Islet of Langerhans (tissue), 1 donor: ENCODE measurements at regions not wholly inside any gene's neighbourhood (a gene's known extent, or its start where the extent isn't known, plus 50 kb on each side); places are given as distances from the start of the nearest gene placed in this dataset.

ENCODE experiments used
- FAIRE-seq: peaks from one replicate; lab custom pipeline; 2011; peaks lifted over from hg19 to GRCh38; lab: Jason Lieb, UNC

GRCh38 chr3:107428051-107428858 is 51.0 kb downstream of the CCDC54 start:
- no peak for FAIRE-seq

- FAIRE-seq = no peak
Measured at GRCh38 chr3:107429320-107430181, 52.3 kb downstream of the CCDC54 start.

- FAIRE-seq = no peak
Measured at GRCh38 chr3:107430214-107430995, 53.2 kb downstream of the CCDC54 start.

DNA sequence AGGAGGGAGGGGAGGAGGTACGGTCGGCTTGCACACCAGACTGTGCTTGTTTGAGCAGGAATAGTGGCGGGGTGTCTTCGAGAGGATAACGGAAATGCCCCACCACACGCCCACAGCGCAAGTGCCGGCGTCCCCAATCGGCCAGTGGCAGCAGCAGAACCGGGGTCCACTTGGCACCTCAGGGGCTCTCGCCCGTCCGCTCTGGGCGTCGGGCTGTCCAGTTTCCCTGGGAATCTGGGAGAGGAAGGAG is 53.7 kb downstream of the CCDC54 start:
- no peak for FAIRE-seq

DNA sequence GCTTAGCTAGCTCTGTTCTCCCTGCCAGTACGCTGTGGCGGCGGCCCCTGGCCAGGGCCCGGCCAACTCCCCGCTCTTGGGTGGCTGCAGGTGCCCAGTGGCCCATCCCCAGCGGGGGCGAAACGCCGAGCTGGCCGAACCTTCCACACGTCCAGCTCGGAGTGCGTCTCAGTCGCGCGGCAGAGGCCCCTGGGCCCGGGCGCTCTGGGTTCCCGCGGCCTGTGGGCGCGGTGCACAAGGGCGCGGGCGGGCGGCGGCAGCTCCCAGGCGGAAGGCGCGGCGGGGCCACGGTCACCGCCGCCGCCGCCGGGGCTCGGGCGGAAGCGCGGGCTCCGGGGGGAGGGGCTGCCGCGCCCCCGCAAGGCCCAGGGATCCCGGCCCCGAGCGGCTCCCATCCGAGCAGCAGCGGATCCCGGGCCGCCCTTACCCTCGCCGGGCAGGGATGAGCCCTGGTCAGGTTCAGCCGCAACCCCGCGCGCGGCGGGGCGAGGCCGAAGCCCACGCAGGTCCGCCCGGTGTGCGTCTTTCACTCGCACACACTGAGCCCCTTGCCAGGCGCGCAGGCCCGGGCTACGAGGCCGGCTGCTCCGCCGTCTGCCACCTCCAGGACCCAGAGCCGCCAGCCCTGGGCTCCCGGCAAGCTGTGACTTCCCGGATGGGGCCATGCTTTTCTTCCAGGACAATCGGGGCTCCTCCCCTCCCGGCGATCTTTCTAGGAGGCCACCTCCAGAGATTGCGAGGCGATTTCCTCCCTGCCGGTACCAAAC is 54.2 kb downstream of the CCDC54 start:
- no peak for FAIRE-seq

- FAIRE-seq = peak; percentile 88
Measured at GRCh38 chr3:107432013-107432515, 54.8 kb downstream of the CCDC54 start.

- peak; percentile 94 for FAIRE-seq
Measured at GRCh38 chr3:107432646-107433045, 55.4 kb downstream of the CCDC54 start.

DNA sequence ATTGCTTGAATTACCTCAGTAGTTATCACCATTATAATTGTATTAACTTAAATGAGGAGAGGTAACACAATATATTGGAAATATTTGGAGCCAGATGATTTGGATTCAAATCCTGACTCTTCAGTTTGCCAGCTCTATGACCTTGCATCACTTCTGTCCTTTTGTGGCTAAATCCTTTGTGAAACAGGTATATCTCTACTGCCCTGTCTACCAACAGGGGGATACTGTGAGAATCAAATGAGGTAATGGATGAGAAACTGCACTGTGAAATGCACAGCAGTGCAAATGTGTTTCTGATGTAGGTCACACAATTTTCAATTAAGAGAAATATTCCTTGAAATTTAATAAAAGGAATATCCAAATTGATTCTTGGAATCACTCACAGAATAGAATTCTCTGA is 58.8 kb downstream of the CCDC54 start:
- FAIRE-seq = no peak

DNA sequence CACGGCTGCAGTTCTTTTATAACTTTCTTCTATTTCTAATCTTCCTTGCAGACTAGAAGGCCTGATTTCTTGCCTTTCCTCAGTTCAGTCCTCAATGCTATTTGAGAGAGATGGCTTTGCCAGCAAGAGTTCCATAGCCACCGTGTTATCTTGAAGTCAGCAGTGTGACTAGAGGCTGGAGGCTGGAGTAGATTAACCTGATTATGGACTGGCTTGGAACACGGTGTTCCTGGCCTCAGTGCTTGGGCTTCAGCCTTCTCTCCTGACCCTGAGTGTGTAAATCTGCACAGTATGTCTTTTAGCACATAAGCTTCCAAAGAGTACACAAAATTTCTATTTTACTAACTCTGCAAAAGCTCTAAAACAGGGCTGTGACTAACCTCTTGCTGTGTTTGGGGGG is 61.4 kb downstream of the CCDC54 start:
- no peak for FAIRE-seq

- no peak for FAIRE-seq
Measured at GRCh38 chr3:107441617-107442016, 64.4 kb downstream of the CCDC54 start.

DNA sequence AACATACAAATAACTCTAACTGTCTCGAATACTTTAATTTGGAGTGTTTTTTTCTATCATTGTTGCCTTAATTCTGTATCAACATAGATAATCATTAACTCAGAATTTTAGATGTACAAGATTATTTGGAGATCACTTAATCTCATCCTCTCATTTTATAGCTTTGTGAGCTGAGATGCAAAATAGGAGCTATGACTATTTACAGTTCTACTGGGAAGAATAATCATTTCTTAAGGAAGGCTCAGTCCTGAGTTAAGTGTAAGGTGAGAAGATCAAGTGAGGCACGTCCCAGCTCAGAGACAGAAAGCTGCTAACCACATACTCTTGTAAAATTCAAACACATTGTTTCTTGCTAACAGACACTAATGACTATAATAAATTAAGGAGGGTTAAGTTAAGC is 66.2 kb downstream of the CCDC54 start:
- no peak for FAIRE-seq

DNA sequence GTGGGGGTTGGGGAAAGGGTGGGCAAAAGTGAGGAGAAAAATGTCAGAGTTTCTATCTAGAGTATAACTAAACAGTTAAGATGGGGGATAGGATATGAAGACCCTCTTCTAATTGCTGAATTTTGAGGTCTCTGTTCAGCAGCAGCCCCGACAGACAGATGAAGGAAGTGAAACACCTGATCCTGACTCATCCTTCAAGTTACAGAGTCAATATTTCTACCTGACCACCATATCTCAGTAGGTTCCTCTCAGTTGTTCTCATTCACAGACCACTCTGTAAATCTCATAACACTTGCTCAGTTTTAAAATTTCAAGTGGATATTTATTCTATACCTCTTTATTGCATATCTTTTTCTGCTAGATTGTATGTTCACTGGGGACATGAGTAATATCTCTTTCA is 69.5 kb downstream of the CCDC54 start:
- no peak for FAIRE-seq

DNA sequence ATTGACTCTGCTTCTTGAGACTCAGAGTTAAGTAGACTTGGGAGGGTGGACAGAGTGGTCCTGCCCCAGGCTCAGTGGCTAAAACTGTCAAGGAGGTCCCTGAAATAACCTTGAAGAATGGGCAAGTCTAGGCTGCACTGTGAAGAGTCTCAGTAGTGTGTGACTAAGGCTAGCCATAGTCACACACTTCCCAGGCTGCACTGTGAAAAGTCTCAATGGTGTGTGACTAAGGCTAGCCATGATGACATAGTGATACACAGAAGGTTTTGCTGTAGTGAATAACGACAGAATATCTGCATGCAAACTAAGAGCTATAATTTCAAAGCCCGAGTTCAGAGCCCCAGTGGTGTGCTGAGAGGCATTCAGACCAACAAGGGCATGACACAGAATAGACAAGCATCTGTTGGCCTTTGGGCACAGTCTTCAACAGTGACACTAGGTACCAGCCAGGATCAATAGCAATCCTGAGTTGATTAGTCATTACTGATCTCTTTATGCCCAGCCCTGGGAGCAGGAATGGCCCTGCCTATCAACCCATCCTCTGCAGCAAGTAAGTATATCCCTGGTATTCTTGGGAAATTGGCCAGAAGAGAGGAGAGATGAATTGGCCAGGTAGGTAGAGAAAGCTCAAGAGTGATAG is 72.4 kb upstream of the BBX start:
- no peak for FAIRE-seq

GRCh38 chr3:107452436-107452835 is 70.3 kb upstream of the BBX start:
- no peak for FAIRE-seq

DNA sequence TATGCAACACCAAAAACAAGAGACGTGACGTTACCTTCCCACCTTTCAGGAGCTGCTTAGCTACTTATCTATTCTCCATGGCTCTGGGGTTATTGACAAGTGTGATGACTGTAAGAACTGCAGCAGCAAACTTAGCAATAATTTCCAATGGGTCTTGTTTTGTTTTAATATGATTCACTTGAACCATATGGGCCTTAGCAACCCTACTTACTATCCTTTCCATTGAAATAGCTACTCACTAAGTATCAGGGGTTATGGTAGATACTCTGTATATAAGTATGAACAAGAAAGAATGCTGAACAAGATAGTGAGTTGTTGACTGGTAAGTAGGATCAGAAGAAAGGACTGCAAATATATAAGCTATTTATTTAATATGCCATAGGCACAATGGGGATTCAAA is 69.3 kb upstream of the BBX start:
- FAIRE-seq = no peak

GRCh38 chr3:107455621-107456020 is 67.1 kb upstream of the BBX start:
- FAIRE-seq = no peak

GRCh38 chr3:107456501-107456900 is 66.3 kb upstream of the BBX start:
- FAIRE-seq = no peak

- FAIRE-seq = no peak
Measured at GRCh38 chr3:107458871-107459270, 63.9 kb upstream of the BBX start.

DNA sequence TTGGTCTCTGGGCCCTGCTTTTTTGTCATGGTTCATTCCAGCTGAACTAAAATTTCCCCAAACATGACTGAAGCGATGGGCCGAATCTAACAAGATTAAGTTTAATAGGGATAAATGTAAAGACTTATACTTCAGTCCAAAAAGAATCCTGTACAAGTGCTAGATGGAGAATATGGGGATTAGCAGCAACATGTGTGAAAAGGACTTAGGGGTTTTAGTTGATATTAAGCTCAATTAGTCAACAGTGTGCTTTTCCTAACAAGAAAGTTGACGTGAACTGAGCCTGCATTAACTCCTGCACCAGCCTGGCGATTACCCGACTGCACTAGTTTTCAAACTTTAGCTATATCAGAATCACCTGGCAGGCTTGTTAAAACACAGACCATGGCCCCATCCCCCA is 61.0 kb upstream of the BBX start:
- no peak for FAIRE-seq

DNA sequence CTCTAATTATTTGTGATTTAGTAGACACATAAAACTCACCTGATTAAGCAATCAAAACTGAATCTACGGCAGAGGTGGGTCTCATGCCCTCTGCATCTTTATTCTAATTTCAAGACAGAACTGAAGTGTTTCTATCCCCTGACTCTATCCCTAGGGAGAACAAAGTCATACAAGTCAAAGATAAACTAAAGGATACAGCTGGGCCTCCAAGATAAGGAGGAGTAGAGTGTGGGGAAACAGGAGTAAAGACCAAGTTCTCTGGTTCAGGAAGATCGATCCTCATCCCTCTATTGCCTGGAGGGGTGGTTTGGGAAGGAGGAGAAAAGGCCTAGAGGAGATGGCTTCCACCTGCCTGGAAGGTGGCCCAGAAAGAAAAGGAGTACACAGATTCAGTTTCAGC is 58.7 kb upstream of the BBX start:
- no peak for FAIRE-seq

GRCh38 chr3:107465064-107465631 is 57.6 kb upstream of the BBX start:
- FAIRE-seq = no peak
